22Rv1 (cell line): ENCODE measurements at regions not wholly inside any gene's neighbourhood (a gene's known extent, or its start where the extent isn't known, plus 50 kb on each side); places are given as distances from the start of the nearest gene placed in this dataset.

Source experiments
- H3K27ac ChIP-seq: fragments of 450-650 bp; 2 replicates; pipeline ENCODE4 v1.5.1; 2017
- ZFX ChIP-seq: fragments of 450-650 bp; IDR thresholded peaks from 2 replicates; pipeline ENCODE4 v1.6.1; 2017; ENCODE audit warnings: antibody characterized with exemption, borderline replicate concordance
- TF ChIP-seq, protein P1 (sequence below): fragments of 450-650 bp; IDR thresholded peaks from 2 replicates; pipeline ENCODE4 v1.5.1; 2017; ENCODE audit warnings: mild to moderate bottlenecking

GRCh38 chr3:177517906-177518305 is 320.6 kb upstream of the TBL1XR1 start:
- no peak for TF ChIP-seq ZFX
- TF ChIP-seq, protein P1, sequence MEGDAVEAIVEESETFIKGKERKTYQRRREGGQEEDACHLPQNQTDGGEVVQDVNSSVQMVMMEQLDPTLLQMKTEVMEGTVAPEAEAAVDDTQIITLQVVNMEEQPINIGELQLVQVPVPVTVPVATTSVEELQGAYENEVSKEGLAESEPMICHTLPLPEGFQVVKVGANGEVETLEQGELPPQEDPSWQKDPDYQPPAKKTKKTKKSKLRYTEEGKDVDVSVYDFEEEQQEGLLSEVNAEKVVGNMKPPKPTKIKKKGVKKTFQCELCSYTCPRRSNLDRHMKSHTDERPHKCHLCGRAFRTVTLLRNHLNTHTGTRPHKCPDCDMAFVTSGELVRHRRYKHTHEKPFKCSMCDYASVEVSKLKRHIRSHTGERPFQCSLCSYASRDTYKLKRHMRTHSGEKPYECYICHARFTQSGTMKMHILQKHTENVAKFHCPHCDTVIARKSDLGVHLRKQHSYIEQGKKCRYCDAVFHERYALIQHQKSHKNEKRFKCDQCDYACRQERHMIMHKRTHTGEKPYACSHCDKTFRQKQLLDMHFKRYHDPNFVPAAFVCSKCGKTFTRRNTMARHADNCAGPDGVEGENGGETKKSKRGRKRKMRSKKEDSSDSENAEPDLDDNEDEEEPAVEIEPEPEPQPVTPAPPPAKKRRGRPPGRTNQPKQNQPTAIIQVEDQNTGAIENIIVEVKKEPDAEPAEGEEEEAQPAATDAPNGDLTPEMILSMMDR, result no peak

GRCh38 chr3:177519588-177519987 is 322.3 kb upstream of the TBL1XR1 start:
- H3K27ac ChIP-seq, result no peak overlapping the region
- TF ChIP-seq, protein P1, result no peak
- no peak for TF ChIP-seq ZFX

More at GRCh38 chr3:177517906-177518305, 320.6 kb upstream of the TBL1XR1 start:
- H3K27ac ChIP-seq, result no peak overlapping the region

GRCh38 chr3:177521305-177521704 is 324.0 kb upstream of the TBL1XR1 start:
- TF ChIP-seq, protein P1, result peak; percentile 81
- no peak for TF ChIP-seq ZFX
- peak overlapping the region; percentile 42 for H3K27ac ChIP-seq

- peak overlapping the region; percentile 42 for H3K27ac ChIP-seq
- TF ChIP-seq, protein P1, result no peak
- no peak for TF ChIP-seq ZFX
These were observed 324.8 kb upstream of the TBL1XR1 start for GRCh38 chr3:177522051-177522450.

DNA sequence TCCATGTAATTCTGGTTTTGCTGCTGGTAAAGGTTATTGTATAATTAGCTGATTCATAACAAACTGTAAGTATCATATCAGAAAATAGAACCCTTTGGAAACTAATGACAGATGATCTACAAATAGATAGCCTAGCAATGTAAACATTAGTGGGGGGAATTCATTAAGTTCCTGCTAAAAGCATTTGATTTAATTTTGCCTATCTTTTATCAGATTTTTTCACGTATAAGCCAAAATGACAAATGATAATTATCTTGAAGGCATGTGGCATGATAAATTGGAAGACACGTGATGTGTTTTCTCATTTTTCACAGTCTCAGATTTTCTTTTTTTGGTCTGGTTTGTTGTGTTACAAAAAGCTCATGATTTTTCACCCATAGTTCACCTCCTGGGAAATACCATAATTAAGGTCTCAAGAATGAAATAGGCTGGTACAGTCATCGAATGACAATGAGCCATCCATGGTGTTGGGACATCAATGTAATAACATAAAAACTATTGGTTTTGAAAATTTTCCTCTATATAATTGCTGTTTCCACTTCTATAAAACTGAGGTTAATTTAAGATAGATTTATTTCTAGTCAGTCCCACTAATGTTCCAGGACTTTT is 325.9 kb upstream of the TBL1XR1 start:
- H3K27ac ChIP-seq, result peak overlapping the region; percentile 68
- TF ChIP-seq ZFX, result no peak
- TF ChIP-seq, protein P1, result no peak

DNA sequence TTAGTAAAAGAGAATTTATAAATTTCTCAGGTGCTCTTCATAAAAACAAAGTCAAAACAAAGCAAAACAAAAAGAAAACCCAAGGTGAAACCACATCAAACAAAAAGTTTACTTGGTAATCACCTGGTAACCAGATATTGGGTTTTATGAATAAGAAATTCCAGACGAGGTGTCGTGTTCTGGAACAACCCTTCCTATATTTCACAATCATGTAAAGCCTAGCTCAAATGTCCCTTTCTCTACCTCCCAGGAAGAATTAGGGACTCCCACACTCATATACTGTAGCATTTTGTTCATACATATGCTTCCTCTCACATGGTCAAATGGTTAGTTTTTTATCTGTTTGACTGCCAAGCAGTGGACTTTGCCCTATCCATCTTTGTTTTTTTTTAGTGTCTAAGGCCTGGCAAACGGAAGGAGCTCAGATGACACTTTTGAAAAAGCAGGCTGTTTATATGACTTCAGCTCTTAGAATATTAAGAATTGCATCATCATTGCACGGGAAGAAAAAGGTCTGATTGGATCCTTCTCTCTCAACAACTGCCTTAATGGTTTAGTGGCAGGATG is 326.7 kb upstream of the TBL1XR1 start:
- TF ChIP-seq, protein P1, result no peak
- no peak for TF ChIP-seq ZFX
- H3K27ac ChIP-seq, result peak overlapping the region; percentile 68

DNA sequence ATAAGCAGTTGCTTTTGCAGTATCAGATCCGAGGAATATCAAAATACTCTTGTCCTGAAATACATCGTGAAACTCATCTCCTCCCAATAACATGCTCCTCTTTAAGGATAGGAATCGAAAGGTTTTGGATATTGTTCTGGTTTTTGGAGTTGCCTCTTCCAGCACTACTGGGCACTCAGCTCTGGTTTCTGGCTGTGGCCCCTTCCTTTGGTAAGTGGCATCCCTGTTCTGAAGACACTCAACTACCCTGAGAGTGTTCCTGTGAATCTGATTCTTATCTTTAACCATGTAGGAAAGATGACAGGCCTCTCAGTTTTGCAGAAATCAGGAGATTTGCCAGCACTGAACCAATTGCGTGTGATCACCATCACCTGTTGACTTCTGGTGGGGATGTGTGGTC is 327.5 kb upstream of the TBL1XR1 start:
- TF ChIP-seq, protein P1, result no peak
- TF ChIP-seq ZFX, result no peak
- H3K27ac ChIP-seq, result peak overlapping the region; percentile 68
